Mammary epithelial cell (primary cell): ENCODE measurements at regions not wholly inside any gene's neighbourhood (a gene's known extent, or its start where the extent isn't known, plus 50 kb on each side); places are given as distances from the start of the nearest gene placed in this dataset.

Experiments
- EZH2 ChIP-seq: IDR thresholded peaks from 2 replicates; pipeline ENCODE4 v1.6.1; 2012; ENCODE audit warnings: low read length, inconsistent platforms, borderline replicate concordance
- TF ChIP-seq, protein P1 (sequence below), 2 donors: IDR thresholded peaks in 1 of 2; conservative IDR thresholded peaks in 1 of 2; 2 replicates each; pipeline ENCODE4 v1.5.1; 2011 to 2012; ENCODE audit warnings: inconsistent platforms in 2 of 2, low read length in 2 of 2, mild to moderate bottlenecking in 2 of 2, control low read depth in 1 of 2, low read depth in 1 of 2; ENCODE audit not compliant: insufficient read depth in 1 of 2; ENCODE audit errors: extremely low read depth in 1 of 2

DNA sequence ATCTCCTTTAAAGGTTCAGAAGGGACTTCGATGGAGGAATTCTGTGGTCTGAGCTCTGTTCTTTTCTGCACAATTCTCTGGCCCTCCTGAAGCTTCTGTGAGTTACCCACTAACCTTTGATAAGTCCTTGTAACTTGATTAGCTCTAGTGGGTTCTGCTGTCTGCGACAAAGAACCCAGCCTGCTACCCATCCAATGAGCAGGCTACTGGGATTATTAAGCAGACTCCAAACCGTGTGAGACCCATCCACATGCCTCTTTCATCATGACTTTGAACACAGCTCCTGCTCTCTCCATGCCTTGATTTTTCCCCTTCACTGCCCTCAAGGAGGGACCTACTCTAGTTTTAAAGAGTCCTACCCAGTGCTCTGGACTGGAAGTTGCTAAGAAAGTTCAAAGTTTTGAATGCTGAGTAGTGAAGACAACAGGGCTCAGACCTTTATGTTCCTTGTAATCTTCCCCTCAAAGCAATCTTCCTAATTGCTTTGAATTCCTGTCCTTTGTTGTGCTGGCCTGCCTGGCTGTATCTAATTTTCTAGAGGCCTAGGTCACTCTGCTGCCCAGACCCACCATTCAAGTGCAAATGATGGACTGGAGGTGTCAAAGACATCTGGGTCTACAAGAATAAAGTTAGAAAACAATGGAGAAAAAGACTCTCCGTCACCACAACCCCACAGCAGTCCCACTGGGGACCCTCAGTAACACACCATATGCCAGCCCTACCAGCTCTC, 146.9 kb downstream of the RHOU start:
- TF ChIP-seq, protein P1, sequence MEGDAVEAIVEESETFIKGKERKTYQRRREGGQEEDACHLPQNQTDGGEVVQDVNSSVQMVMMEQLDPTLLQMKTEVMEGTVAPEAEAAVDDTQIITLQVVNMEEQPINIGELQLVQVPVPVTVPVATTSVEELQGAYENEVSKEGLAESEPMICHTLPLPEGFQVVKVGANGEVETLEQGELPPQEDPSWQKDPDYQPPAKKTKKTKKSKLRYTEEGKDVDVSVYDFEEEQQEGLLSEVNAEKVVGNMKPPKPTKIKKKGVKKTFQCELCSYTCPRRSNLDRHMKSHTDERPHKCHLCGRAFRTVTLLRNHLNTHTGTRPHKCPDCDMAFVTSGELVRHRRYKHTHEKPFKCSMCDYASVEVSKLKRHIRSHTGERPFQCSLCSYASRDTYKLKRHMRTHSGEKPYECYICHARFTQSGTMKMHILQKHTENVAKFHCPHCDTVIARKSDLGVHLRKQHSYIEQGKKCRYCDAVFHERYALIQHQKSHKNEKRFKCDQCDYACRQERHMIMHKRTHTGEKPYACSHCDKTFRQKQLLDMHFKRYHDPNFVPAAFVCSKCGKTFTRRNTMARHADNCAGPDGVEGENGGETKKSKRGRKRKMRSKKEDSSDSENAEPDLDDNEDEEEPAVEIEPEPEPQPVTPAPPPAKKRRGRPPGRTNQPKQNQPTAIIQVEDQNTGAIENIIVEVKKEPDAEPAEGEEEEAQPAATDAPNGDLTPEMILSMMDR (conservative IDR thresholded peaks at IDR 0.05 in 1 of 2, IDR thresholded peaks at IDR 0.05 in 1 of 2; ENCODE audit: extremely low read depth in 1 of 2, insufficient read depth in 1 of 2, low read depth in 1 of 2, low read length in 2 of 2): no peak
- no peak for TF ChIP-seq EZH2
